IMR-90 (cell line): ENCODE measurements at regions not wholly inside any gene's neighbourhood (a gene's known extent, or its start where the extent isn't known, plus 50 kb on each side); places are given as distances from the start of the nearest gene placed in this dataset.

Experiments used
- ATAC-seq: fragments of 200-7000 bp; cut with Tn5 transposase; 2 replicates; pipeline ENCODE4 v1.9.1; 2020; ENCODE audit warnings: low read depth, mild to moderate bottlenecking, moderate library complexity
- BruUV-seq: library from RNA; stranded (reverse); fragments of 400-500 nt; replicated peaks from 2 replicates; lab custom pipeline; 2021; lab: Mats Ljungman, UMichigan
- CTCF ChIA-PET: fragments of 300-600 bp; formaldehyde crosslinking; extraction: SDS; loops from one replicate; lab custom pipeline; 2021; ENCODE audit warnings: antibody characterized with exemption; lab: Yijun Ruan, JAX
- POLR2A ChIA-PET: fragments of 300-600 bp; sonication (Branson Sonifier 250); formaldehyde crosslinking; loops from one replicate; lab custom pipeline; 2022; ENCODE audit warnings: antibody characterized with exemption; ENCODE audit not compliant: unreplicated experiment; lab: Charles Lee
- DNase-seq: peaks from one replicate; pipeline ENCODE4 v3.0.0; 2013
- H2AFZ ChIP-seq: replicated peaks from 2 replicates; pipeline ENCODE3; 2013; ENCODE audit warnings: low read length, mild to moderate bottlenecking; ENCODE audit not compliant: poor library complexity
- H2AK5ac ChIP-seq: 2 replicates; pipeline ENCODE4 v1.6.1; 2013; ENCODE audit warnings: low read depth, low read length, inconsistent platforms
- H2AK9ac ChIP-seq: replicated peaks from 2 replicates; pipeline ENCODE3; 2013; ENCODE audit warnings: mild to moderate bottlenecking, low read depth, low read length, moderate library complexity; ENCODE audit not compliant: poor library complexity
- H2BK120ac ChIP-seq: 2 replicates; pipeline ENCODE4 v1.6.1; 2013; ENCODE audit warnings: low read depth, low read length, inconsistent platforms
- H2BK15ac ChIP-seq: 3 replicates; pipeline ENCODE4 v1.6.1; 2013; ENCODE audit warnings: low read depth, low read length, inconsistent platforms
- H2BK20ac ChIP-seq: 2 replicates; pipeline ENCODE4 v1.6.1; 2013; ENCODE audit warnings: low read depth, mild to moderate bottlenecking, inconsistent platforms, low read length, moderate library complexity
- H2BK5ac ChIP-seq: 2 replicates; pipeline ENCODE4 v1.6.1; 2013; ENCODE audit warnings: mild to moderate bottlenecking, low read depth, low read length, inconsistent platforms; ENCODE audit not compliant: poor library complexity, severe bottlenecking
- H3K14ac ChIP-seq: replicated peaks from 2 replicates; pipeline ENCODE4 v1.6.1; 2013; ENCODE audit warnings: low read depth, low read length, inconsistent platforms
- H3K18ac ChIP-seq: 2 replicates; pipeline ENCODE4 v1.6.1; 2013; ENCODE audit warnings: low read depth, low read length, control low read depth
- H3K23ac ChIP-seq: 2 replicates; pipeline ENCODE4 v1.6.1; 2013; ENCODE audit warnings: low read depth, low read length, inconsistent platforms
- H3K27ac ChIP-seq: 2 replicates; pipeline ENCODE4 v1.5.1; 2013; ENCODE audit warnings: mild to moderate bottlenecking, control low read depth, low read length; ENCODE audit not compliant: insufficient read depth
- H3K27me3 ChIP-seq: 2 replicates; pipeline ENCODE4 v1.6.1; 2013; ENCODE audit warnings: low read length; ENCODE audit not compliant: control insufficient read depth, insufficient read depth
- H3K36me3 ChIP-seq: 2 replicates; pipeline ENCODE4 v1.6.1; 2013; ENCODE audit warnings: low read length, mixed read lengths; ENCODE audit not compliant: control insufficient read depth, insufficient read depth
- H3K4ac ChIP-seq: 2 replicates; pipeline ENCODE4 v1.6.1; 2013; ENCODE audit warnings: low read depth, low read length, inconsistent platforms
- H3K4me1 ChIP-seq: 2 replicates; pipeline ENCODE4 v1.6.1; 2013; ENCODE audit warnings: low read length, mixed read lengths; ENCODE audit not compliant: control insufficient read depth, insufficient read depth
- H3K4me2 ChIP-seq: 2 replicates; pipeline ENCODE4 v1.6.1; 2013; ENCODE audit warnings: low read depth, mild to moderate bottlenecking, control low read depth, low read length, moderate library complexity
- H3K4me3 ChIP-seq: 2 replicates; pipeline ENCODE4 v1.5.1; 2013; ENCODE audit warnings: low read depth, mild to moderate bottlenecking, control low read depth, low read length, moderate library complexity; ENCODE audit not compliant: insufficient read depth
- H3K56ac ChIP-seq: 2 replicates; pipeline ENCODE4 v1.6.1; 2013; ENCODE audit warnings: low read length, inconsistent platforms; ENCODE audit not compliant: insufficient read depth; ENCODE audit errors: extremely low read depth
- H3K79me1 ChIP-seq, 2 experiments: 2 replicates each; pipeline ENCODE4 v1.6.1; 2013; ENCODE audit warnings: low read length in 2 of 2, inconsistent platforms in 1 of 2, low read depth in 1 of 2
- H3K9ac ChIP-seq: 2 replicates; pipeline ENCODE4 v1.6.1; 2013; ENCODE audit warnings: low read depth, low read length, control low read depth
- H3K9me1 ChIP-seq: 2 replicates; pipeline ENCODE4 v1.6.1; 2013; ENCODE audit warnings: low read length, inconsistent platforms; ENCODE audit not compliant: insufficient read depth
- H3K9me3 ChIP-seq: 2 replicates; pipeline ENCODE4 v1.6.1; 2013; ENCODE audit warnings: low read length; ENCODE audit not compliant: control insufficient read depth, insufficient read depth
- H4K20me1 ChIP-seq: 2 replicates; pipeline ENCODE4 v1.6.1; 2013; ENCODE audit warnings: low read length, inconsistent platforms; ENCODE audit not compliant: insufficient read depth
- H4K5ac ChIP-seq: 2 replicates; pipeline ENCODE4 v1.6.1; 2013; ENCODE audit warnings: mild to moderate bottlenecking, low read depth, low read length, control low read depth
- H4K8ac ChIP-seq, 2 experiments: 2 replicates each; pipeline ENCODE4 v1.6.1; 2013; ENCODE audit warnings: low read depth in 2 of 2, low read length in 2 of 2, control low read depth in 1 of 2, inconsistent platforms in 1 of 2
- H4K91ac ChIP-seq: 2 replicates; pipeline ENCODE4 v1.6.1; 2013; ENCODE audit warnings: low read depth, low read length, inconsistent platforms; ENCODE audit not compliant: insufficient read depth
- BHLHE40 ChIP-seq: fragments of 150-350 bp; IDR thresholded peaks from 2 replicates; pipeline ENCODE4 v1.6.1; 2016; ENCODE audit warnings: mild to moderate bottlenecking, low read depth, low read length
- CEBPB ChIP-seq: IDR thresholded peaks from 2 replicates; pipeline ENCODE4 v1.6.1; 2012; ENCODE audit warnings: low read depth, low read length, improper control_type of control experiment
- CHD1 ChIP-seq: IDR thresholded peaks from 2 replicates; pipeline ENCODE4 v1.6.1; 2012; ENCODE audit warnings: low read depth, low read length, improper control_type of control experiment
- CTCF ChIP-seq: conservative IDR thresholded peaks from 2 replicates; pipeline ENCODE4 v1.5.1; 2012; ENCODE audit warnings: mild to moderate bottlenecking, low read depth, low read length, improper control_type of control experiment
- FOS ChIP-seq: fragments of 150-350 bp; IDR thresholded peaks from 2 replicates; pipeline ENCODE4 v1.6.1; 2016; ENCODE audit warnings: low read depth, low read length
- MAFK ChIP-seq: IDR thresholded peaks from 2 replicates; pipeline ENCODE4 v1.6.1; 2012; ENCODE audit warnings: low read depth, low read length, improper control_type of control experiment
- MAZ ChIP-seq: IDR thresholded peaks from 2 replicates; pipeline ENCODE4 v1.6.1; 2012; ENCODE audit warnings: low read depth, mild to moderate bottlenecking, low read length, improper control_type of control experiment, moderate library complexity, borderline replicate concordance
- MXI1 ChIP-seq: IDR thresholded peaks from 2 replicates; pipeline ENCODE4 v1.6.1; 2012; ENCODE audit warnings: low read depth, mild to moderate bottlenecking, low read length, moderate library complexity, borderline replicate concordance
- NFE2L2 ChIP-seq: fragments of 150-350 bp; IDR thresholded peaks from 2 replicates; pipeline ENCODE4 v1.6.1; 2016; ENCODE audit warnings: low read depth, mild to moderate bottlenecking, low read length
- POLR2A ChIP-seq: IDR thresholded peaks from 2 replicates; pipeline ENCODE4 v1.6.1; 2012; ENCODE audit warnings: mild to moderate bottlenecking, low read depth, low read length
- RAD21 ChIP-seq: IDR thresholded peaks from 2 replicates; pipeline ENCODE4 v1.6.1; 2012; ENCODE audit warnings: low read length, improper control_type of control experiment
- RCOR1 ChIP-seq: IDR thresholded peaks from 2 replicates; pipeline ENCODE4 v1.6.1; 2012; ENCODE audit warnings: mild to moderate bottlenecking, low read length, improper control_type of control experiment; ENCODE audit not compliant: insufficient replicate concordance
- RFX5 ChIP-seq: IDR thresholded peaks from 2 replicates; pipeline ENCODE4 v1.8.0; 2012; ENCODE audit warnings: low read depth, mild to moderate bottlenecking, low read length, moderate library complexity
- SMC3 ChIP-seq: fragments of 150-350 bp; IDR thresholded peaks from 2 replicates; pipeline ENCODE4 v1.6.1; 2016; ENCODE audit warnings: low read depth, mild to moderate bottlenecking, antibody characterized with exemption, low read length, moderate library complexity
- WGBS, 2 experiments: methylation state at CpG; one replicate each; pipeline versions ENCODE4 v1.1.5 to v1.1.7; 2013; ENCODE audit warnings: missing lambda C conversion rate in 2 of 2; ENCODE audit not compliant: insufficient read length in 1 of 2; ENCODE audit errors: extremely low coverage in 2 of 2; 5-methylcytosine and 5-hydroxymethylcytosine counted together
- dilution Hi-C: fragments of 300-500 bp; cut with HindIII; formaldehyde crosslinking; loops from one replicate; pipeline ENCODE4 v1.14.3; 2018; ENCODE audit warnings: low sequenced_read_pairs; ENCODE audit not compliant: unreplicated experiment
- in situ Hi-C: fragments of 300-500 bp; cut with MboI; formaldehyde crosslinking; loops from 3 replicates; pipeline ENCODE4 v1.14.3; 2019; ENCODE audit warnings: low sequenced_read_pairs, inconsistent platforms, mixed read lengths
- intact Hi-C: fragments of 100-400 bp; cut with micrococcal nuclease; formaldehyde crosslinking; loops from 2 replicates; pipeline ENCODE4 v1.10.0; 2022
- TF ChIP-seq, protein P1 (sequence below): fragments of 150-350 bp; IDR thresholded peaks from 2 replicates; pipeline ENCODE4 v1.6.1; 2017; ENCODE audit warnings: mild to moderate bottlenecking, antibody characterized with exemption, low read length, low read depth
- TF ChIP-seq, protein P2 (sequence below): fragments of 150-350 bp; IDR thresholded peaks from 2 replicates; pipeline ENCODE4 v1.6.1; 2016; ENCODE audit warnings: low read depth, mild to moderate bottlenecking, low read length, moderate library complexity, borderline replicate concordance

- no peaks in the 10 kb centered on the region for H3K4me1 ChIP-seq
- no peaks in the 10 kb centered on the region for H3K9me3 ChIP-seq
- H4K91ac ChIP-seq = no peak overlapping the region
- ChIA-PET CTCF (no interaction called here), POLR2A (no interaction called here)
- no peak overlapping the region for H3K4ac ChIP-seq
- BruUV-seq = no TSS peak
- H2AK9ac ChIP-seq = no peak overlapping the region
- no peak overlapping the region for H3K4me3 ChIP-seq
- no peak overlapping the region for H3K23ac ChIP-seq
- H4K8ac ChIP-seq = no peak overlapping the region
- H3K4me2 ChIP-seq = no peak overlapping the region
- DNase-seq = peak; percentile 27
- H3K9me1 ChIP-seq = no peaks in the 10 kb centered on the region
- H4K5ac ChIP-seq = no peak overlapping the region
- H2BK120ac ChIP-seq = 0 out of 2 replicates have a peak overlapping the region, but pooled peaks have one; percentile 2
- intact Hi-C loops = no loop called here
- H3K79me1 ChIP-seq = no peaks in the 10 kb centered on the region
- TF ChIP-seq CHD1 = no peak
- TF ChIP-seq RAD21 = no peak
- no peak for TF ChIP-seq RCOR1
- no peak for TF ChIP-seq CEBPB
- no peak for TF ChIP-seq NFE2L2
- TF ChIP-seq SMC3 = no peak
- TF ChIP-seq FOS = no peak
- no peak for TF ChIP-seq MXI1
- TF ChIP-seq POLR2A = no peak
- no peak for TF ChIP-seq RFX5
- TF ChIP-seq MAZ = no peak
- no peak for TF ChIP-seq CTCF
- TF ChIP-seq MAFK = no peak
- TF ChIP-seq, protein P1, sequence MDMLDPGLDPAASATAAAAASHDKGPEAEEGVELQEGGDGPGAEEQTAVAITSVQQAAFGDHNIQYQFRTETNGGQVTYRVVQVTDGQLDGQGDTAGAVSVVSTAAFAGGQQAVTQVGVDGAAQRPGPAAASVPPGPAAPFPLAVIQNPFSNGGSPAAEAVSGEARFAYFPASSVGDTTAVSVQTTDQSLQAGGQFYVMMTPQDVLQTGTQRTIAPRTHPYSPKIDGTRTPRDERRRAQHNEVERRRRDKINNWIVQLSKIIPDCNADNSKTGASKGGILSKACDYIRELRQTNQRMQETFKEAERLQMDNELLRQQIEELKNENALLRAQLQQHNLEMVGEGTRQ = no peak
- TF ChIP-seq, protein P2, sequence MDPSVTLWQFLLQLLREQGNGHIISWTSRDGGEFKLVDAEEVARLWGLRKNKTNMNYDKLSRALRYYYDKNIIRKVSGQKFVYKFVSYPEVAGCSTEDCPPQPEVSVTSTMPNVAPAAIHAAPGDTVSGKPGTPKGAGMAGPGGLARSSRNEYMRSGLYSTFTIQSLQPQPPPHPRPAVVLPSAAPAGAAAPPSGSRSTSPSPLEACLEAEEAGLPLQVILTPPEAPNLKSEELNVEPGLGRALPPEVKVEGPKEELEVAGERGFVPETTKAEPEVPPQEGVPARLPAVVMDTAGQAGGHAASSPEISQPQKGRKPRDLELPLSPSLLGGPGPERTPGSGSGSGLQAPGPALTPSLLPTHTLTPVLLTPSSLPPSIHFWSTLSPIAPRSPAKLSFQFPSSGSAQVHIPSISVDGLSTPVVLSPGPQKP = no peak
- no peak for TF ChIP-seq BHLHE40
- dilution Hi-C loops = no loop called here
- no peak overlapping the region for H3K9ac ChIP-seq
- H3K14ac ChIP-seq = no peak overlapping the region
- no peak overlapping the region for H2BK5ac ChIP-seq
- no peak overlapping the region for H2AFZ ChIP-seq
- no peak overlapping the region for H3K18ac ChIP-seq
- ATAC-seq = no peak; the same call in 1 of the 2 replicates
- H2BK20ac ChIP-seq = no peak overlapping the region
- H2AK5ac ChIP-seq = no peak overlapping the region
- H2BK15ac ChIP-seq = no peak overlapping the region
- no peak overlapping the region for H3K27ac ChIP-seq
- in situ Hi-C loops = no loop called here
- no peaks in the 10 kb centered on the region for H4K20me1 ChIP-seq
- H3K27me3 ChIP-seq = no peaks in the 10 kb centered on the region
- H3K36me3 ChIP-seq = no peaks in the 10 kb centered on the region
- WGBS, 2 experiments = 31% methylated on average over 2 of the region's 3 CpGs; no CpG with 5 or more reads in 1 of the 2 experiments
- H3K56ac ChIP-seq = no peak overlapping the region
Observed at GRCh38 chr1:55650444-55650843, 435.3 kb upstream of the USP24 start.
